Spleen (tissue), 7 donors: ENCODE measurements at regions not wholly inside any gene's neighbourhood (a gene's known extent, or its start where the extent isn't known, plus 50 kb on each side); places are given as distances from the start of the nearest gene placed in this dataset.

Source experiments
- CTCF ChIP-seq, 11 experiments: fragments of 200-600 bp in 7 of 11; fragments of 450-650 bp in 4 of 11; sonication (generic) in 4 of 11; IDR thresholded peaks in 8 of 11; conservative IDR thresholded peaks in 3 of 11; 1 replicate in 7 of 11; 2 replicates in 4 of 11; pipeline versions ENCODE4 v1.4.0 to v1.8.0; 2016 to 2021; ENCODE audit warnings: antibody characterized with exemption in 11 of 11, inconsistent platforms in 4 of 11, mild to moderate bottlenecking in 1 of 11
- POLR2A ChIP-seq, 3 donors: fragments of 450-650 bp; IDR thresholded peaks; one replicate each; pipeline ENCODE4 v1.5.1; 2017; ENCODE audit warnings: antibody characterized with exemption in 3 of 3, mild to moderate bottlenecking in 1 of 3
- POLR2AphosphoS5 ChIP-seq, 3 donors: sonication (generic); formaldehyde crosslinking; IDR thresholded peaks; one replicate each; pipeline ENCODE4 v1.5.1; 2017; ENCODE audit warnings: antibody characterized with exemption in 3 of 3
- donor health status: DM: no; HTN: no; CAD: no; lungs with moderate emphysema.
- donor health status: DM: no; HTN: no; CAD: no.
- donor health status: DM: no; HTN: no; CAD: no.

GRCh38 chr5:3185488-3185887, 410.1 kb upstream of the IRX1 start:
- no peak for TF ChIP-seq POLR2A (IDR thresholded peaks at IDR 0.05)
- no peak for TF ChIP-seq CTCF (IDR thresholded peaks at IDR 0.05 in 8 of 11, conservative IDR thresholded peaks at IDR 0.05 in 3 of 11)
- no peak for TF ChIP-seq POLR2AphosphoS5 (IDR thresholded peaks at IDR 0.05)
